ENCODE measurements at regions not wholly inside any gene's neighbourhood (a gene's known extent, or its start where the extent isn't known, plus 50 kb on each side); places are given as distances from the start of the nearest gene placed in this dataset.

DNA sequence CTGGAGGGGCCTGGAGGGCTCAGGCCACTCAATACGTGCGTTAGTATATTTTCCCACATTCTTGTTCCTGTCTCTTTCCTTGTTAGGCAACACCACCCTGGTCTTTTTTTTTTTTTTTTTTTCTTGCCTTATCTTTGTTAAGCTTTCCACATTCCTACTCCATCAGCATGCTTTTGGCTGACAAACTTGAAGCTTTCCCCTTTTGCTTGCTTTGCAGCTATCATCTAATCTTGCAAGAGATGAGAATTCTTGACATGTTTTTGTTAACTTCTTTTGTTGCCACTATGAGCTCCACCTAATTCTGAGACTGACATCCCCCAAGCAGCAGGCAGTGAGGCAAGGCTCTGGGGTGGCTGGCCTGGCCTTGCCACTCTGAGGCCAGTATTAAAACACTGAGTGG, 52.5 kb upstream of the NRP1 start:
- no peaks in the 10 kb centered on the region for H3K4me1 ChIP-seq (ENCODE audit: insufficient read depth, insufficient read length)
- peak; percentile 5 for DNase-seq (ENCODE audit: low read depth, low spot score)
- no peaks in the 10 kb centered on the region for H3K36me3 ChIP-seq (ENCODE audit: insufficient read depth, insufficient read length, low read length)
- H3K9me3 ChIP-seq (ENCODE audit: insufficient read depth, low read length) = no peaks in the 10 kb centered on the region
- H3K4me3 ChIP-seq (ENCODE audit: insufficient read length, low read depth) = no peak overlapping the region
- H3K27me3 ChIP-seq (ENCODE audit: insufficient read depth, insufficient read length) = no peaks in the 10 kb centered on the region
- TF ChIP-seq SUZ12 (IDR thresholded peaks at IDR 0.05; ENCODE audit: extremely low read depth, insufficient read depth, insufficient read length) (no peak), ZNF274 (IDR thresholded peaks at IDR 0.05; ENCODE audit: low read depth, low read length) (no peak), YY1 (IDR thresholded peaks at IDR 0.05; ENCODE audit: insufficient read depth, insufficient read length) (no peak)
- H3K9ac ChIP-seq (ENCODE audit: insufficient read length, low read depth) = no peak overlapping the region

DNA sequence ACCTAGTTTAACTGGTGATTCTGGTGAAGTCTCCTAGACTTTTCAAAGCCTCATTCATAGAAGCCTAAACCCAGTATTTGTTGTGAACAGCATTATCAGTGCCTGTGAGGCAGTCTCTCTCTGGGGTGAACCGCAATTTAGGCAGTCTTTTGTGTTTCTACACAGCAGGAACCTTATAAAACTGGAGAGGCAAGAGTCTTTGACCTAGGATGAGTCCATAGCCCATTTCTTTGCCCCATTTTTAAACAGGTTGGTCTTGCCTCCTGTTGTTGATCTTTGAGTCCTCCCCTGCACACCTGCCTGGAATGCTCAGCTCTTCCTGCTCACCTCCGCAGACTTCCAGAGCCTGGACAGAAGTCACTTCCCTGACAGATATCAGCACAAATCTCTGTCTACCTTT, 51.2 kb upstream of the NRP1 start:
- TF ChIP-seq ZNF274 (IDR thresholded peaks at IDR 0.05; ENCODE audit: low read depth, low read length) = no peak
- no peak for TF ChIP-seq YY1 (IDR thresholded peaks at IDR 0.05; ENCODE audit: insufficient read depth, insufficient read length)
- TF ChIP-seq SUZ12 (IDR thresholded peaks at IDR 0.05; ENCODE audit: extremely low read depth, insufficient read depth, insufficient read length) = no peak
- no peak for DNase-seq (ENCODE audit: low read depth, low spot score)

DNA sequence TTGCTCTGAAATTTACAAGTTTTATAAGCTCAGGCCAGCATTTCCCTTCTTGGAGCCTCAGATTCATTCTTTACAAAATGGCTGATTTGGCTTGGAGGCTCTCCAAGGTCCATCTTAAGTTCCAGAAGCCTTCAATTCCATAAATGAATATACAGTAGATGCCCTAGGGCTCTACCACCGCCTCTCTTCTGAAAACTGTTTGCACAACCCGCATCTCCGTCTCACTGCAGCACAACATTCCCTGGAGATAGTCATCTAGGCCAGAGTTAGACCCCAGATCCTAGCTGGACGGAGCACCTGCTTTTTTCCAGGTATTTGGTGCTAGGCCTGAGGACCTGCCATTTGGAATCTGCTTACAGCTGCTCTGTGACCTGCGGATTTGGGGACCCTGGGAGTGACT, 50.5 kb upstream of the NRP1 start:
- DNase-seq (ENCODE audit: low read depth, low spot score) = no peak
- no peak for TF ChIP-seq ZNF274 (IDR thresholded peaks at IDR 0.05; ENCODE audit: low read depth, low read length)
- no peak for TF ChIP-seq YY1 (IDR thresholded peaks at IDR 0.05; ENCODE audit: insufficient read depth, insufficient read length)
- TF ChIP-seq SUZ12 (IDR thresholded peaks at IDR 0.05; ENCODE audit: extremely low read depth, insufficient read depth, insufficient read length) = no peak
- no peaks in the 10 kb centered on the region for H3K9me3 ChIP-seq (ENCODE audit: insufficient read depth, low read length)

More for the DNA sequence above, 51.2 kb upstream of the NRP1 start:
- Histone ChIP-seq H3K36me3 (ENCODE audit: insufficient read depth, insufficient read length, low read length) (no peaks in the 10 kb centered on the region), H3K4me3 (ENCODE audit: insufficient read length, low read depth) (no peak overlapping the region), H3K9ac (ENCODE audit: insufficient read length, low read depth) (no peak overlapping the region), H3K4me1 (ENCODE audit: insufficient read depth, insufficient read length) (no peaks in the 10 kb centered on the region), H3K27me3 (ENCODE audit: insufficient read depth, insufficient read length) (no peaks in the 10 kb centered on the region), H3K9me3 (ENCODE audit: insufficient read depth, low read length) (no peaks in the 10 kb centered on the region)

More for the DNA sequence above, 50.5 kb upstream of the NRP1 start:
- Histone ChIP-seq H3K4me1 (ENCODE audit: insufficient read depth, insufficient read length) (no peaks in the 10 kb centered on the region), H3K27me3 (ENCODE audit: insufficient read depth, insufficient read length) (no peaks in the 10 kb centered on the region), H3K36me3 (ENCODE audit: insufficient read depth, insufficient read length, low read length) (no peaks in the 10 kb centered on the region), H3K4me3 (ENCODE audit: insufficient read length, low read depth) (no peak overlapping the region), H3K9ac (ENCODE audit: insufficient read length, low read depth) (no peak overlapping the region)

All from NT2/D1 (cell line).